Iris pigment epithelial cell (primary cell): ENCODE measurements at regions not wholly inside any gene's neighbourhood (a gene's known extent, or its start where the extent isn't known, plus 50 kb on each side); places are given as distances from the start of the nearest gene placed in this dataset.
A peak's percentile ranks its signal among the peaks of the same experiment; 100 is the strongest.
"Not testable (repeated sequence)": the region's sequence is repeated elsewhere in the genome, so short reads cannot be mapped to it uniquely, and the experiment has no call there.

Experiments used
- DNase-seq: peaks from one replicate; pipeline ENCODE4 v3.0.0-alpha.2; 2011; ENCODE audit warnings: low read depth

DNA sequence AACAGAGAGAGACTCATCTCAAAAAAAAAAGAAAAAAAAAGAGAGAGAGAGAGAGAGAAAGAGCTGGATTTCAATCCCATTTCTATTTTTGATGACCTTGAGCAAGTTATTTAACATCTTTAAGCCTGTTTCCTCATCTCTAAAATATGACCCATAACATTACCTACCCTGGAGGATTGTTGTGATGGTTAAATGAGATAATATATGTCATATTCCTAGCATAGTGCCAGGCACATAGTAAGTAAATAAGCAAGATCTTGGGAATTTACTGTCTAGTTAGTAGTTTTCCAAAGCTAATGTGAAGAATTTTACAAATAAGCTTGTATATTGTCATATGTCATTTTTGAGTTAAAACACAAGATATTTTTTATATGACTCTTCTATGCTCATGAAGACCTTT is 236.5 kb downstream of the PHLDA1 start:
- no peak for DNase-seq

DNA sequence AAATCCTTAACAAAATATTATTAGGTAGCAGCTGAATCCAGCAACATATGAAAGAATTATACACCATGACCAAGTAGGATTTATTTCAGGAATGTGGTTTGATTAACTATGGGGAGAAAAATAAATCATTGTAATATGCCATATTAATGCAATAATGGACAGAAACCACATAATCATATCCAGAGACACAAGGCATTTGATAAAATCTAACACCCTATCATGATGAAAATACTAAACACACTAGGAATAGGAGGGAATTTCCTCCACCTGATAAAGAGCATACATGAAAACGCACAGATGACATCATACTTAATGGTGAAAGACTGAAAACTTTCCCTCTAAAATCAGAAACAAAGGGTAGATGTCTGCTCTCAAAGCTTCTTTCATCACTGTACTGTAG is 238.9 kb downstream of the PHLDA1 start:
- DNase-seq, result no peak

DNA sequence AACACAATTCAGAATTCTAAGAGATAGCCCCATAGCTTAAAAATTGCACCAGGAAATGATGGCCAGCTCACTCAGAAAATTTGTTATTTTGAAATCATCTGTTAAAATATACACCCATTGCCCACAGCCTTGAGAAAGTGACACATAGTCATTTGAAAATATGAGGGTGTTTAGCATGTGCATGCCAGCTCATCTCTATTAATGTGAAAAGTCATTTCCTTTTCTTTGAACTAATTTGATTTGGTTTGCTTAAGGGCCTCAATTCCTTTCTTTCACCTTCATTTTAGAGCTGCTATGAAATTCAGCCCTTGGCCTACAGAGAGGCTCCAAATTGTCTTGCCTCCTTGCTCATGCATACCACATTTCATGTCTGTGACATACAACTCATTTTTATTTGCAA is 241.4 kb downstream of the PHLDA1 start:
- no peak for DNase-seq

DNA sequence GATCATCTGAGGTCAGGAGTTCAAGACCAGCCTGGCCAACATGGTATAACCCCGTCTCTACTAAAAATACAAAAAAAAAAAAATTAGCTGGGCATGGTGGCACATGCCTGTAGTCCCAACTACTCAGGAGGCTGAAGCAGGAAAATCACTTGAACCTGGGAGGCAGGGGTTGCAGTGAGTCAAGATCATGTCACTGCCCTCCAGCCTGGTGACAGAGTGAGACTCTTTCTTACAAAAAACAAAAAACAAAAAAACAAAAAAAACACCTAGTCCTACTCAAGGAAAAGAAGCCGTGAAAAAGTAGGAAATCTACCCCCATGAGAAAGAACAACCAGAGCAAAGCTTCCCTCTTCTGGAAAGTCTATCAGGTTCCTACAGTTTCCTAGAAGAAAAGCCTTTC is 244.4 kb downstream of the PHLDA1 start:
- not testable (repeated sequence) for DNase-seq

DNA sequence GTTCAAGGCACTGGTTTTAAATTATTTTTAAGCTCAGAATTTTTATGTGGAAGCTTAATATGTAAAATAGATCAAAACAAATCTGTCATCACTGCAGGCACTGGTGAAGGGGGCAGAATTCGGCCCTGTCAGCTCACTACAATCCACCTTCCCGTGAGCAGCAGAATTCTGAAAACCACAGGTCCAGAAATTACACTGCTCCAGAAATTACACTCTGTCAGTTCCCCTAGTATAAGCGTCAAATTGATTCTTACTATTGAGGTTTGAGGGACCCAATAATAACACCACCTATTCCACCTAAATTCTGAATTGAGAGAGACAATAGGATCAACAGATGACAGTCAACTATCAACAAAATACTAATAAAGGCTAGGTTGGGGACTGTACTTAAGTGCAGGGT is 245.5 kb downstream of the PHLDA1 start:
- DNase-seq, result no peak

DNA sequence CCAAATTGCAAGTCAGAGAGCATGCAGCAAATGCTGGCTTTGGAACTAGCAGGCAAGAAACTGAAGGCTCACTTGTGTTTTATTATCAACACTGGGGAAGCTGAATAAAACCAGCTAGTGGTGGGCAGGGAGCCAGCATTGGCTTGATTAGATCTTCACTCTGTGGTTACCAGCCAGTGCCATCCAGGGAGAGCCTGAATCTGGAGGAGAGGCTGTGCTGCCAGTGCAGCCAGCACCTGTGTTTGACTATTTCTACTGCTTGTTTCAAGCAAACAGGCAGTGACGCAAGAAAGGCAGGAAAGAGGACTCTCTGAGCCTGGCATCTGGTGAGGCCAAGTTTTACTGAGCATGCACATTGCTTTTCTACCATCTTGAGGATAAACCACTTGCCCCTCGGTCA is 247.0 kb downstream of the PHLDA1 start:
- DNase-seq, result no peak

DNA sequence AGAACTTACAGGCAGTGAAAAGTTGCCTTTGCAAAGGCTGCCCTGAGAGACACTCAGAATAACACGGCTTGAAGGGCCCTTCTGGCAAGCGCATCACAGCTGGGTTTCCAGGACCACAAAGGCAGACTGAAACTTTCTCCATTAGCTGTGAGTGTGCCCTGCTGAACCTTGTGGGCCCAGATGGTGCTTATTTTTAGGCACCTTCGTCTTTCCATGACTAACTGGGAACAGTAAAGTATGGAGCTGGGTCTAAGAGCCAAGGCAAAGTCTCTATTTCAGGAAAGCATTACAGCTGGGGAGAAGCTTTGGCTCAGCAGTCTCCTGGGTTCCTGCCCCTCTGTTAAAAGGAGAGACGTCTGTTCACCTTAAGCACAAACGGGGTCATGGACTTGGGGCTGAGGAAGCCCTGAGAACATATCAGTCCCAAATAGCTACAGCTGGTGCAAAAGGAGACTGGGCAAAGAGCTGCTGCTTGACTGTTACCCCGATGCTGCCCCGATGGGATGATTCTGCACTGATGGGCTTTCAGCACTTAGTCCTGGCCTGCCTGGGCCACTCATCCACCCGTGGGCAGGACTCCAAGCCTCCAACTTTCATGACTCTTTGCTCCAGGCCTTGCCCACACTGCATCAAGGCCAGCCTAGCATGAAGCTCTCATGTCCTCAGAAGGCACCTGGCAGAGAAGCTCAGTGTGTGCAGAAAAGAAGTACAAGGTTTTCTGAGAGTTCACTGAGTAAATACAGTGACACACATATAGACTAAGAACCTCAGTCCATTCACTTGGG is 248.3 kb downstream of the PHLDA1 start:
- DNase-seq, result no peak

DNA sequence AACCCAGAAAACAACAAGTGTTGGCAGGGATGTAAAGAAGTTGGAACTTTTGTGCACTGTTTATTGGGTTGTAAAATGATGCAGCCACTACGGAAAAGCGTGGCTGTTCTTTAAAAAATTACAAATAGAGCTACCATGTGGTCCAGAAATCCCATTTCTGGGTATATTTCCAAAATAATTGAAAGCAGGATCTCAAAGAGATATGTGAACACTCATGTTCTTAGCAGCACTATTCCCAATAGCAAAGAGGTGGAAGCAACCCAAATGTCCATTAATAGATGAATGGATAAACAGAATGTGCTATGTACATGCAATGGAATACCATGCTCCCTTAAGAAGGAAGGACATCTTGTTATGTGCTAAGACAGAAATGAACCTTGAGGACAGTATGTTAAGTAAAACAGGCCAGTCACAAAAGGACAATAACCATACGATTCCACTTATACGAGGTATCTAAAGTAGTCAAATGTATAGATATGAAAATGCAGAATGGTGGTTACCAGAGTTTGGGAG is 249.5 kb downstream of the PHLDA1 start:
- no peak for DNase-seq

DNA sequence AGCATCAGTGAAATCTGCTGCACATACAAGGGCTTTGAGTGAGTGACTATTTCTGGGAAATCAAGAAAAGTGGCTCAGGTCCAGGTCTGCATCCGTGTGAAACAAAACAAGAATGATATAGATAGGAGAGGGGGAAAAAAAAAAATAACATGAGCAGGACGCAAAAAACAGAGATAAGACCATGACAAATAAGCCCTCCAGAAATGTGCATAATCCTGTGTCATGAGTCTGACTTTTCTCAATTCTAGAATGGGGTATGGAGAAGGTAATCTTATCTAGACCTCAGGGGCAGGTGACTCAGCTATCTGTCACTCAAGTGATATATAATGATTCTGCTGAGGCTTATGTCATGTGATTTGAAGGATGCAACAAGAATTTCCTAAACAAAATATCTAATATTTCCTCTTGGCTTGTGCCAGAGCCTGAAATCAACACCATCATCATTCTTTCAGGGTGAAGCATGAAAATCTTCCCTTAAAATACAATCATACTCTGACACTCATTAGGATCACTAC is 250.0 kb downstream of the PHLDA1 start:
- DNase-seq, result peak; percentile 84

DNA sequence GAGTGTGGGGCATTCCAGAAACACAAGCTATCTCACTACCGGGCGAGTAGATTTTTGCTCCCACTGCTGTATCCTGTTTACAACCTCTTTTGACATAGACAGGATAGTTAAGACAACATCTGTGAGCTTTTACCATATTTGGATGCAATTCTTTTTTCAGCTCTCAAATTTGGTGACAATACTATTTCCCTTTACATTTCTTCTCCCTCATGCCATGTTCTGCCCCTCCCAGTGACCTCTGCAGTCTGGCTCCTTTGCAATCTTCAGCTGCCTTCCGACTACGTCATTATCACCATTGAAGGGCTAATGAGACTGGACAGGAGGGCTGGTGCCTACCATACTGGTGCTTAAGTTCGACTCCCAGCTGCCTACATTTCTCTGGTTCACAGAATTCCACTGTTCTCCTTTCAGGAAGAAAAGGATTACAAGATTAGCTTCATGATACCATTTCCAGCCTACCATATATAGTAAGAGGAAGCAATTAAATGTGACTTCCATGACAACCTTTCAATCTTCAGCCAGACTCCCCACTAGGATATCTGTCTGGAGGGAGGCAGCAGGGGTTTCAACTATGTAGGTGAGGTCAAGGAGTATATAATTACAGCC is 251.6 kb downstream of the PHLDA1 start:
- DNase-seq, result no peak

DNA sequence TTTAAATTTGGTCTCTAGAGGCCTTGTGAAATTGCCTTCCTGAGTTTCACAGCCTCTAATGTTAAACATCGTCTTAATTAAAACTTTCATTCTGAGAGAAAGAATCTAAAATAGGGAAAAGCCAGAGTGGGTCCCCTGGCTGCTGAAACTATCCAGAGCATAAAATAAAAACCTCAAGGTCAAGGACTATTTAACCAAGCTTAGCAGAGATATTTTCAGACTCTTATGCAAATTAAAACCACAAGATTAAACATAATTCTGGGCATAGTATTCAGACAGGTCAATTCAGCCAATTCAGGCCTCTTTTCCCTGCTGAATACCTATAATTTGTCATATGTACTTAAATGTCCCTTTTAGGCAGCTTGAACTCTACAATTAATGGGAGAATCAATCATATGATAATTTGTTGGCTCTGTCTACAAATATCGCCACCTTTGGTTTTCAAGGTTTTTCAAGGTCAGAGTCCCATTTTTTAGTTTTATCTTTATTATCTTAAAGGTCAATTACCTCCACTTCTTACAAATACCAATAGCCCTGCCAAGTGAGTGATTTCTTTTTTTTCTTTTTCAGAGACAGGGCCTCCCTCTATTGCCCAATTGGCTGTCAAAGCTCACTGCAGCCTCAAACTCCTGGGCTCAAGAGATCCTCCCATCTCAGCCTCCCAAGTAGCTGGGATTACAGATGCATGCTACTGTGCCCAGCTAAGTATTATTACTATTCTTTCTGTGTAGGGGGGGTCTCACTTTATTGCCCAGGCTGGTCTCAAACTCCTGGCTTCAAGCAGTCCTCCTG is 257.1 kb downstream of the PHLDA1 start:
- DNase-seq, result no peak

DNA sequence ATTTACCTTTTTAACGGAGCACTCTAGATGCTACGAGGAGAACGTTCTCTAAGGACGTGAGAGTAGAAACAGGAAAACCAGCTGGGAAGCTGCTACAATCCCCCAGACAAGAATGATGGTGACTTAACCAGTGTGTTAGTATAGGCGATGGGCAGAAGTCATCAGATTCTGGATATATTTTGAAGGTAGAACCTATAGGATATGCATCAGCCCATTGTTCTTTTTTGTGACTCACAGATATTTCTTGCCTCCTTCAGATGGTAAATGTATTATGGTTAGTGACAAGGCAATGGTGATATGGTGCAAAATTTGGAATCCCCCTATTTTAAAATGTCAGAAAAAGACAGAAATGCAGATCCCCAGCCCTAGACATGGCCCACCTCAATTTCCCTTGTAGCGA is 258.2 kb downstream of the PHLDA1 start:
- no peak for DNase-seq

DNA sequence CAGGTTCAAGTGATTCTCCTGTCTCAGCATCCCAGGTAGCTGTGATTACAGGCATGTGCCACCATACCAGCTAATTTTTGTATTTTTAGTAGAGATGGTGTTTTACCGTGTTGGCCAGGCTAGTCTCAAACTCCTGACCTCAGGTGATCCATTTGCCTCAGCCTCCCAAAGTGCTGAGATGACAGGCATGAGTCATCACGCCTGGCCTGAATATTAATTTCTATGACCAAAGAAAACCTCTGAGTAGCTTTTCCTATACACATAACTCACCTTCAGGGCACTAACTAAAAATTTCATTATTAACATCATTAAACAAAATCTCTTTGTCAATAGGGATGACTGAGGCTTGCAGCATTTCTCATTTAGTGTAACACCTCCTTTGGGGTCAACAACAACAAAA is 259.6 kb upstream of the KRR1 start:
- no peak for DNase-seq

DNA sequence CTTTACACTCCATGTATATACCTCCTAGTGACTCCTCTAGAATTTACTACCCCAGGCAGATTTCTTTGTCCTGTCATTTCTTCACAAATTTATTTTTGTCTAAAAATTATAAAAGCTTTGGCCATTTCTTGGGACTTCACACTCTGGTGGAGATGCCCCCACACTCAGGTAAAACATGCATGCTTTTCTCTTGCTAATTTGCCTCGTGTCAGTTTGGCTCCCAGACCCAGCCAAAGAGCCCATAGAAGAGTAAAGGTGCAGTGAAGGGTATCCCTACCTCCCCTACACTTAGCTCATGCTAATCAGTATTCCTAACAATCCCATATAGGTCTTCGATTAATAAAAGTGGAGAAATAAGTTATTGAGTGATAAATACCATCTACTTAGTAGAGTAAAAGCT is 256.5 kb upstream of the KRR1 start:
- no peak for DNase-seq

DNA sequence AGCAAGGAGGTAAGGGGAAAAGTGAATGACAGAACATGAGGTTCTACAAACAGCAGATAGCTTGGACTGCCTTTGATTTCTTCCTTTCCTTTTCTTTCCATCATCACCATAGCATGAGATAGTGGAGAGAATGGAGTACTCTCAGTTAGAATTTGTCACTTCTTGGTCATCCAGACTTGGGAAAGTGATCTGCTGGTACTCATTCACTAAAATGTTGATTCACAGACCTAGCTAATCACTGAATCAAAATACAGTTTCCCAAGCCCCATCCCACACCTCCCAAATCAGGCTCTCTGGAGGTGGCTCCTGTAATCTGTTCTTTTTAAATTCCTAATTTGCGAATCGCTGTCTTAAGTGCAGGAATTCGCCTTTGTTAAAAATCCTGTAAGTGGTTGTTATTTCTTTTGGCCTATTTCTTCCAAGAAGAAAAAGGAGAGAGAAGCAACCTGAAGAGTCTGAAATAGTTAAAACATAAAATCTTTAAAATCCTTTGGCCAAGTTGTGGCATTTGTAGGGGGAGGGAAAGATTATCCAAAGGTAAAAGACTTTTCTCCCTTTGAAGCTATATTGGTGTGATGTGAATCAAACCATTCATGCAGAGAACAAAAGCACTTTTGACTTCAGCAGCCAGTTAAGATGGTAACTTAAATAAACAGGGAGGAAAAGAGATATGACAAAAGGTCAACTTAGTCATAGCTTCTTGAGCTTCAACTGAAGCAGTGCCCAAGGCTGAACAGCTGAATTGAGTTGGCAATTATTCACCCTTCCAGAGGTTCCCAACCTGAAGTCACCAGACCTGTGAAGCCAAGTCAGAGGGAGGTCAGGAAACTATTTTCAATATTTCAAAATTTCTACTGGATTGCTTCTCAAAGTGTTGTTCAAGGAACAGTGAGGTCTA is 255.1 kb upstream of the KRR1 start:
- peak; percentile 69 for DNase-seq

DNA sequence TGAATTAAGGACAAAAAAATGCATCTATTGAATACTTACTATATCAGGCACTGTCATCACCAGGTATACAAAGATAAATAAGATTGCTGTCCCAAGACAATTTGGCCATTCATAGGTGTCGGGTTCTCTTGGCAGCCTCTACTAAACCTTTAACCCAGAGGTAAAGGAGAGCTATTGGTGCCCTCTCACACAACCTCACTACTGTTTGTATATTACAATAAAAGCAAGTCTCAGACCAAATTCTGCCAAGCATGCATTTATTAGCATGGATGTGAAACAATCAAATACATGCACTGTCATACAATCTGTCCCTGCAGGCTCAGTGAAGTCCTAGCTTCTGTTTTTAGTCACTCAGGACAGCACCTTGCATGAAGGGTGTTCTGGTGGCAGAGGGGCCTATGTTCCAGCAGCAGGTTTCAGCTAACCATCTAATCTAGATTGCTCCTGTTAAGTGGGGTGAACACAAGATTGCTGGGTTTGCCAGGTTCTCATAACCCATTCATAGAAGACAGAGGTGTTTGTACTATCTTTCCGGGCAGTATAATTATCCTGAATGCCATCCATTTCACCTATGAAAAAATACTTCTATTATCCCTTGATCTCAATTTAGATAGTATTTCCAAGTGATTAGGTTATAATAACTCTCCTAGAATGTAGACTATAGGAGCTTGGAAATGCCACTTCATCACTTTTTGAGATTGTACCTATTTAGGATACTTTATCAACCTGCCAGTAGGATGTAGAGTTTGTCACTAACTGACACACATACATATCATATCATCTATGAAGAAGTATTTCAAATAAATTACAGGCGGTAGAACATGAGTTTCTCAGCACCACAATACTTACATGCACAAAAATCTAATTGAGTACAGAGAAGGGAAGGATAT is 254.0 kb upstream of the KRR1 start:
- no peak for DNase-seq

DNA sequence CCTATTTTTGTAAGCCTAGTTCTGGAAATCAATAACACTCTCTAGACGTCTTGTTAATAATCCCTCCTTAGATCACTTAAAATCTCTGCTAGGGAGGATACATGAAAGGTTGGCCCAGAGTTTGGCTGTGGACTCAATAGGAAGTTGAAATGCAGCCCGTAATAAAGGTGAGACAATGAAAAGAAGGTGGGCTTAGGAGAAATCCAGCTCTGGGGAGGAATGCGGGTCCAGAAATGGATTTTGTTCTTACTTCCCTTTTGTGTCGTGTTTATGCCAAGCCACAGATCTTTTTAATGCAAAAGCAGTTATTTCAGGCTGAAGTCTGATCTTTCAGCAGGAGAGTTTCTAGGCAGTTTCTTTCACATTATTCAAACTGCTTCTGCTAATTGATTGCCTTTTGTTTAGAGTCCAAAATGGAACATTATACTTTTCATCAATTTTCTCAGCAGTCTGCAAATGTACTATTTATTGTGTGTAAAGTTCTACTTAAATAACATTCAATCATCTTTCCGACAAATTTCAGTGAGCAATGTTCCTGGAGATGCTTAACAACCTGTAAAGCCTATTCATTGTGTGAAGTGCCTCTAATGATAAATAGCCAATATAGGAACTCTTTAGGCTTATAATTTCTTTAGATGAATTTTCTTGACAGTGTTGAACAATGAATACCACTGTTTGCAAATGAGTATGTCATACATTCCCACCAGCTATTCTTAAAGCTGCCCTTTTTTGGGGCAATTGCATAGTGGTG is 252.9 kb upstream of the KRR1 start:
- DNase-seq, result no peak

DNA sequence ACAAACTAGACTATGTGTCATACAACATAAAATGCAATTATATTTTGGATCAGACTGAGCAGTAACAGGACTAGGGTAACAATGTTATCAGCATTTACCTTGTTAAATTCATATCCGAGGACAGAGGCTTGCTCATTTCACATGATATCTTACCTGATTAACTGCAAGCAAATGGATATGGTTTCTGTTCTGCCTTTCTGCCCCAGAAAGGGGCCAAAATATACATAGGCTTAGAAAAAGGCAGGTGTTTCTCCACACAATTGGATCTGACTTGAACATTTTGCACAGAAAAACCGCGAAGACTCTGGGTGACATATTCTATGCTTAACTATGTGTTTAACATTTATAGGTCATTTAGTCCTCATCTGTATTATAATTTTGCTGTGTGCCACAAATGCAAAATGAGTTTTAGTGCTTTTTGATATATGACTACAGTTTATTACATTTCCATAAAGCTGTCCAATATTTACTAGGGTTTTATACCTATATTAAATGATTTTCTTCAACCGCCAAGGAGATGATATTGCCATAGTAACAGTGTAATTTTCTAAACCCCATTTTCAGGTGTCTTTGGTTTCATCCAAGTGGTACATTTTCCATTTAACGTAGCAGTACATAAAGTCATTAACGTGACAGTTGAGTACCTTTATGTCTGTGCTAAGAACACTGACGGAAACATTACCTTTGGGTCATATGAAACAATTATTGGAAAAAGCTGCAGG is 249.3 kb upstream of the KRR1 start:
- no peak for DNase-seq
